GM12878 (cell line): ENCODE measurements at regions not wholly inside any gene's neighbourhood (a gene's known extent, or its start where the extent isn't known, plus 50 kb on each side); places are given as distances from the start of the nearest gene placed in this dataset.

Experiments
- ATAC-seq: fragments of 200-7000 bp; cut with Tn5 transposase; 3 replicates; pipeline ENCODE4 v1.9.1; 2020; ENCODE audit warnings: mild to moderate bottlenecking, moderate library complexity
- BruUV-seq: library from RNA; stranded (reverse); fragments of 400-500 nt; replicated peaks from 2 replicates; lab custom pipeline; 2021; lab: Mats Ljungman, UMichigan
- CTCF ChIA-PET: fragments of 300-600 bp; sonication (Branson Sonifier 250); formaldehyde crosslinking; extraction: SDS; loops from one replicate; lab custom pipeline; 2021; ENCODE audit warnings: inconsistent platforms; lab: Yijun Ruan, JAX
- POLR2A ChIA-PET: fragments of 350-600 bp; formaldehyde crosslinking; extraction: SDS; loops from one replicate; lab custom pipeline; 2021; ENCODE audit warnings: inconsistent platforms; lab: Charles Lee
- RAD21 ChIA-PET: fragments of 300-600 bp; sonication (Branson Sonifier 250); formaldehyde crosslinking; loops from one replicate; lab custom pipeline; 2023; ENCODE audit warnings: antibody characterized with exemption; ENCODE audit not compliant: unreplicated experiment; lab: Charles Lee
- SMC1A ChIA-PET: fragments of 300-600 bp; sonication (Branson Sonifier 250); formaldehyde crosslinking; loops from one replicate; lab custom pipeline; 2023; ENCODE audit not compliant: unreplicated experiment, uncharacterized antibody; lab: Charles Lee
- DNase-seq: peaks from one replicate; pipeline ENCODE4 v3.0.0-alpha.2; 2011; ENCODE audit warnings: low read depth, low spot score
- FAIRE-seq: peaks from 3 replicates; lab custom pipeline; 2011; peaks lifted over from hg19 to GRCh38; lab: Jason Lieb, UNC
- H2AFZ ChIP-seq: 2 replicates; pipeline ENCODE4 v1.6.0; 2011; ENCODE audit warnings: low read depth, low read length, control low read depth; ENCODE audit not compliant: control insufficient read depth
- H3K27ac ChIP-seq: 2 replicates; pipeline ENCODE4 v1.5.1; 2011; ENCODE audit warnings: control low read depth; ENCODE audit not compliant: control insufficient read depth, insufficient read depth
- H3K27me3 ChIP-seq, 2 experiments: replicated peaks in 1 of 2; 2 replicates each; pipeline versions ENCODE4 v1.6.0 to v1.6.1; 2011; ENCODE audit warnings: low read length in 1 of 2; ENCODE audit not compliant: control insufficient read depth in 2 of 2, insufficient read depth in 2 of 2
- H3K36me3 ChIP-seq, 2 experiments: 2 replicates each; pipeline ENCODE4 v1.5.1; 2011; ENCODE audit warnings: low read length in 1 of 2; ENCODE audit not compliant: control insufficient read depth in 2 of 2, insufficient read depth in 2 of 2
- H3K4me1 ChIP-seq: 2 replicates; pipeline ENCODE4 v1.6.1; 2011; ENCODE audit warnings: mild to moderate bottlenecking, low read length, moderate library complexity, mixed read lengths; ENCODE audit not compliant: control insufficient read depth, insufficient read depth
- H3K4me2 ChIP-seq: 2 replicates; pipeline ENCODE4 v1.6.0; 2011; ENCODE audit warnings: control low read depth; ENCODE audit not compliant: control insufficient read depth, insufficient read depth
- H3K4me3 ChIP-seq: fragments of 200-600 bp; sonication (generic); 2 replicates; pipeline ENCODE4 v1.5.1; 2016
- H3K79me2 ChIP-seq: 2 replicates; pipeline ENCODE4 v1.6.0; 2011; ENCODE audit warnings: low read length; ENCODE audit not compliant: control insufficient read depth, insufficient read depth
- H3K9ac ChIP-seq: 2 replicates; pipeline ENCODE4 v1.8.0; 2011; ENCODE audit warnings: low read length, control low read depth, mixed read lengths; ENCODE audit not compliant: control insufficient read depth, insufficient read depth
- H3K9me3 ChIP-seq: replicated peaks from 3 replicates; pipeline ENCODE4 v1.5.1; 2011; ENCODE audit warnings: mild to moderate bottlenecking, low read length; ENCODE audit not compliant: control insufficient read depth, insufficient read depth
- H4K20me1 ChIP-seq: 2 replicates; pipeline ENCODE4 v1.6.0; 2011; ENCODE audit not compliant: control insufficient read depth, insufficient read depth
- ATF7 ChIP-seq: fragments of 450-650 bp; IDR thresholded peaks from 2 replicates; pipeline ENCODE4 v1.6.1; 2016; ENCODE audit warnings: low read depth, mild to moderate bottlenecking
- BRCA1 ChIP-seq: IDR thresholded peaks from 2 replicates; pipeline ENCODE4 v1.6.1; 2011; ENCODE audit warnings: low read depth, low read length, improper control_type of control experiment
- CBX5 ChIP-seq: sonication (generic); IDR thresholded peaks from 2 replicates; pipeline ENCODE4 v1.6.1; 2016; ENCODE audit warnings: low read depth, moderate library complexity, mild to moderate bottlenecking, inconsistent platforms
- FOXM1 ChIP-seq: IDR thresholded peaks from 2 replicates; pipeline ENCODE4 v1.6.1; 2012; ENCODE audit warnings: low read depth, mild to moderate bottlenecking, inconsistent platforms, low read length, moderate library complexity
- JUNB ChIP-seq: IDR thresholded peaks from 2 replicates; pipeline ENCODE4 v1.6.1; 2016; ENCODE audit warnings: antibody characterized with exemption, mild to moderate bottlenecking
- NFIC ChIP-seq: IDR thresholded peaks from 2 replicates; pipeline ENCODE4 v1.6.1; 2012; ENCODE audit warnings: low read depth, mild to moderate bottlenecking, inconsistent platforms, low read length, moderate library complexity
- PBX3 ChIP-seq: IDR thresholded peaks from 2 replicates; pipeline ENCODE4 v1.6.1; 2011; ENCODE audit warnings: mild to moderate bottlenecking, low read depth, low read length, moderate library complexity; ENCODE audit not compliant: insufficient replicate concordance
- RAD51 ChIP-seq: fragments of 450-650 bp; IDR thresholded peaks from 2 replicates; pipeline ENCODE4 v1.6.1; 2016; ENCODE audit warnings: moderate library complexity, mild to moderate bottlenecking, inconsistent platforms
- RBBP5 ChIP-seq: fragments of 200-600 bp; sonication (generic); conservative IDR thresholded peaks from 2 replicates; pipeline ENCODE4 v1.6.1; 2016
- SIN3A ChIP-seq: IDR thresholded peaks from 2 replicates; pipeline ENCODE4 v1.6.1; 2012; ENCODE audit warnings: low read depth, low read length, improper control_type of control experiment
- SMAD1 ChIP-seq: fragments of 450-650 bp; IDR thresholded peaks from 2 replicates; pipeline ENCODE4 v1.6.1; 2018; ENCODE audit warnings: mild to moderate bottlenecking, low read depth; ENCODE audit not compliant: partially characterized antibody
- SREBF1 ChIP-seq: IDR thresholded peaks from 2 replicates; pipeline ENCODE4 v1.6.1; 2012; ENCODE audit warnings: mild to moderate bottlenecking, low read length
- STAT1 ChIP-seq: fragments of 450-650 bp; conservative IDR thresholded peaks from 2 replicates; pipeline ENCODE4 v1.6.1; 2014; ENCODE audit warnings: antibody characterized with exemption, mild to moderate bottlenecking
- SUZ12 ChIP-seq: fragments of 200-600 bp; sonication (generic); IDR thresholded peaks from one replicate; pipeline ENCODE4 v1.6.1; 2018; ENCODE audit warnings: antibody characterized with exemption, mild to moderate bottlenecking; ENCODE audit not compliant: unreplicated experiment
- USF1 ChIP-seq: IDR thresholded peaks from 2 replicates; pipeline ENCODE4 v1.6.1; 2011; ENCODE audit warnings: borderline replicate concordance, low read depth, mild to moderate bottlenecking, moderate library complexity, mixed read lengths, low read length; ENCODE audit not compliant: insufficient read depth; ENCODE audit errors: extremely low read length
- ZBTB33 ChIP-seq: fragments of 450-650 bp; IDR thresholded peaks from 2 replicates; pipeline ENCODE4 v1.6.1; 2017; ENCODE audit warnings: mild to moderate bottlenecking
- ZSCAN29 ChIP-seq: fragments of 450-650 bp; IDR thresholded peaks from 2 replicates; pipeline ENCODE4 v1.6.1; 2017; ENCODE audit warnings: mild to moderate bottlenecking, moderate library complexity
- ZZZ3 ChIP-seq: IDR thresholded peaks from 2 replicates; pipeline ENCODE4 v1.6.1; 2011; ENCODE audit warnings: low read depth; ENCODE audit not compliant: control insufficient read depth, insufficient read length
- WGBS: methylation state at CpG from one replicate; pipeline ENCODE4 v1.1.6; 2016; ENCODE audit warnings: low lambda C conversion rate; ENCODE audit not compliant: insufficient replicate concordance, insufficient coverage; ENCODE audit errors: missing lambda C conversion rate; 5-methylcytosine and 5-hydroxymethylcytosine counted together
- in situ Hi-C: fragments of 300-500 bp; cut with MboI; formaldehyde crosslinking; loops from 9 replicates; pipeline ENCODE4 v1.14.3; 2018; ENCODE audit warnings: mixed read lengths
- intact Hi-C: fragments of 100-400 bp; cut with micrococcal nuclease; formaldehyde crosslinking; loops from one replicate; pipeline ENCODE4 v1.14.2; 2022; ENCODE audit not compliant: unreplicated experiment

GRCh38 chr7:65238785-65239184 lies 134.9 kb upstream of the ZNF92 start (continued):
- TF ChIP-seq FOXM1 (no peak), SIN3A (no peak), USF1 (no peak), PBX3 (no peak), CBX5 (no peak)
- TF ChIP-seq, all 136 proteins: peak for 0

- no peaks in the 10 kb centered on the region for H3K4me1 ChIP-seq
- ChIA-PET RAD21 (no interaction called here), SMC1A (no interaction called here), POLR2A (no interaction called here), CTCF (no interaction called here)
- H3K36me3 ChIP-seq, result no peaks in the 10 kb centered on the region
- no peak overlapping the region for H3K27ac ChIP-seq
- no peak overlapping the region for H3K9ac ChIP-seq
- in situ Hi-C loops, result no loop called here
- H3K79me2 ChIP-seq, result no peaks in the 10 kb centered on the region
- FAIRE-seq, result no peak
- BruUV-seq, result no TSS peak
- no peaks in the 10 kb centered on the region for H3K27me3 ChIP-seq
- no peak for ATAC-seq
- no peaks in the 10 kb centered on the region for H3K9me3 ChIP-seq
- DNase-seq, result no peak
- no peak overlapping the region for H3K4me2 ChIP-seq
- no peaks in the 10 kb centered on the region for H4K20me1 ChIP-seq
- 51% methylated on average over 10 of the region's 10 CpGs for WGBS
- TF ChIP-seq SUZ12 (no peak), RAD51 (no peak), ZSCAN29 (no peak), RBBP5 (no peak), NFIC (no peak), ZZZ3 (no peak), SREBF1 (no peak), BRCA1 (no peak), STAT1 (no peak), ZBTB33 (no peak), SMAD1 (no peak), JUNB (no peak), ATF7 (no peak)
- H2AFZ ChIP-seq, result no peak overlapping the region
- H3K4me3 ChIP-seq, result no peak overlapping the region
- intact Hi-C loops, result no loop called here
These were observed 138.1 kb upstream of the ZNF92 start for GRCh38 chr7:65235586-65235985.
